PC-9 (cell line): ENCODE measurements at regions not wholly inside any gene's neighbourhood (a gene's known extent, or its start where the extent isn't known, plus 50 kb on each side); places are given as distances from the start of the nearest gene placed in this dataset.

ENCODE experiments used
- CTCF ChIP-seq: fragments of 200-600 bp; sonication (generic); conservative IDR thresholded peaks from 2 replicates; pipeline ENCODE4 v1.6.1; 2017; ENCODE audit warnings: mixed run types, antibody characterized with exemption, mild to moderate bottlenecking, moderate library complexity
- EZH2 ChIP-seq: fragments of 200-600 bp; sonication (generic); IDR thresholded peaks from 2 replicates; pipeline ENCODE4 v1.8.0; 2017; ENCODE audit warnings: antibody characterized with exemption, low read depth

- TF ChIP-seq EZH2 (no peak), CTCF (no peak)
Measured at GRCh38 chr9:116030517-116030916, 123.1 kb upstream of the PAPPA start.
